GM18951 (cell line): ENCODE measurements at regions not wholly inside any gene's neighbourhood (a gene's known extent, or its start where the extent isn't known, plus 50 kb on each side); places are given as distances from the start of the nearest gene placed in this dataset.
"Not testable (repeated sequence)": the region's sequence is repeated elsewhere in the genome, so short reads cannot be mapped to it uniquely, and the experiment has no call there.

ENCODE experiments used
- POLR2A ChIP-seq: IDR thresholded peaks from 4 replicates; pipeline ENCODE4 v1.6.1; 2011; ENCODE audit warnings: mild to moderate bottlenecking; ENCODE audit not compliant: insufficient read length, insufficient read depth; ENCODE audit errors: extremely low read depth
- in situ Hi-C: fragments of 300-500 bp; cut with MboI; formaldehyde crosslinking; loops from one replicate; pipeline ENCODE4 v1.12.0; 2022; ENCODE audit warnings: low sequenced_read_pairs, mixed read lengths, inconsistent platforms; ENCODE audit not compliant: unreplicated experiment

DNA sequence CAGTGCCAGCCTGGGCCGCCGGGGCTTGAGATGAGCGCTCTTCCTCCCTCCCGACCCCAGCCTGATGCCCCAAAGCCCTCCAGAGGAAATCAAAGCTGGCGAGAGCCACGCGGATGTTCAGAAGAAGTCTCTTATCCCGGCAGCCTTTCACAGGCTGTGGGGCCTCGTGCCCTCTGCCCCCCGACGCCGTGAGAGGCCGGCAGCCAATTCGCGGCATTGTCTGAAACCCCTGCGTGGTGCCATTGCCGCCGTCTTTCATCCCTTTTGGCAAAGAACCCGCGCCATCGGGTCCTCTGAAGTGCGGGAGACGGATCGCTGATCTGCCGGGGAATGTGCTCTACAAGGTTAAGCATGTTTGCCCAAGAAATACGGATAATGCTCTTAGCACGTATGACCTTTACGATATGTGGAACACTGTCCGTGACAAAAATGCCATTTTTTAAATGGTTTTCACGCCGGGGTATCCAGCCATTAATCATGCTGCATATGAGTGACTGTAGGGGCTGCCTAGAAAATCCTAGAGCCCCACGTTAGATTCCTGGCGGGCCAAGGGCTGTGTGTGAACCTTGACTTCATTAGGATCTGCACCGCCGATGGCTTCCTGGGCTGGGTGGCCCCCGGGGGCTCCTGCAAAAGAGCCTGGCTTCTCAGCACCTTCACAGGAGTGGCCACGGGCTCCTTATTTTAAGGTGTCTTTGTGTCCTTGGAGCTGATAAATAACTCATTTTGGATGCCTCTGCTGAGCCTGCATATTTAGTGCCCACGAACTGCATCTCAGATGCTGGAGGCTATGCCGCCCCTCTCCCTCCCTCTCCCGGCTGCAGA lies 165.1 kb upstream of the TNRC6C start:
- in situ Hi-C loops: no loop called here
- no peak for TF ChIP-seq POLR2A

- TF ChIP-seq POLR2A: no peak
- in situ Hi-C loops: no loop called here
Measured at GRCh38 chr17:77793971-77794235, 164.6 kb upstream of the TNRC6C start.

- TF ChIP-seq POLR2A: no peak
- in situ Hi-C loops: no loop called here
Measured at GRCh38 chr17:77794846-77795245, 163.7 kb upstream of the TNRC6C start.

DNA sequence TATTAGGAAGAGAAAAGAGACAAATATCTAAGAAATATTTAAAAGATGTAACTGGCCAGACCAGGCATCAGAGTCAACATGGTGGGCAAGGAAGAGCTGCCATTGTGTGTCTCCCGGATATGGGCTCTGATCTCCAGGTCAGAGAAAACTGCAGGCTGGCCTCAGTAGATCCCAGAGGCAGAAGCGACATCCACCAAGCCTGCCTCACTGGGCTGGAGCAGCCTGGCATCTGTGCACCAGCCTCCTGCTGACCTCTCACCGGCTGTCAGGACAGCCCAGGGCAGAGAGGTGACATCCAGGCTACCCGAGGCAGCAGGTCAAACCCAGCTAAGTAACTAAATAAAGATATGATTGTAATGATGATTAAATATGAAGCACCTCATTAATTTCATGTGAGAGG lies 162.8 kb upstream of the TNRC6C start:
- in situ Hi-C loops: no loop called here
- TF ChIP-seq POLR2A: no peak

DNA sequence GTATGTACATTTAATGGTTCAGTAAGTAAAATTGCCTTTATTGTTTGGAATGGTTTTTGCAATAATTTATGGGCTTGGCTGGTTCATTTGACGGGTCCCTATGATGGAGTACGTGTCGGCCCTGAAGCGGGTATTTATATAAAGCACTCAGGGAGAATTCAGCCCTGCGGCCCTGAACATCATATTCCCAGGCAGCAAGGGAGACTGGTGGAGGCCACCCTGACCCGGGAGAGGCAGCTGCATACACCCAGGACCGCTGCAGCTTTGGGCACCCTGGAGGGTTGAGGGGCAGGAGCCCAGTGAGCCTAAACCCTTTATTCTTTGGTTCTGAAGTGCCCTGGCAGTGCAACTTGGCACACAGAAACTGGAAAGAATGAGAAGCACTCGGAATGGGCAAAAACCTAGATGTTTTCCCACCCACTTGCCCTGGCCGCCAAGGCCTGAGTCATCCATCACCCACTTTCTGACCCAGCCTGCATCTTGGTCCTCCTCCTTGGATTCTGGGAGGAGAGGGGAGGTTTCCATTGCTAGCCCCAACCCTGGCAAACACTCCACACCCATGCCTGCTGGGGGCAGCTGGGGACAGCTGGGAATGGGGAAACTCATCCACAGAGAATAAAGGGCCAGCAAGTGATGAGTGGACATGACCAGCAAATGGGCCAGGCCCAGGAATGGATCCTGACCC lies 162.2 kb upstream of the TNRC6C start:
- TF ChIP-seq POLR2A: no peak
- in situ Hi-C loops: no loop called here

GRCh38 chr17:77798031-77798430 lies 160.5 kb upstream of the TNRC6C start:
- in situ Hi-C loops: no loop called here
- TF ChIP-seq POLR2A: no peak

DNA sequence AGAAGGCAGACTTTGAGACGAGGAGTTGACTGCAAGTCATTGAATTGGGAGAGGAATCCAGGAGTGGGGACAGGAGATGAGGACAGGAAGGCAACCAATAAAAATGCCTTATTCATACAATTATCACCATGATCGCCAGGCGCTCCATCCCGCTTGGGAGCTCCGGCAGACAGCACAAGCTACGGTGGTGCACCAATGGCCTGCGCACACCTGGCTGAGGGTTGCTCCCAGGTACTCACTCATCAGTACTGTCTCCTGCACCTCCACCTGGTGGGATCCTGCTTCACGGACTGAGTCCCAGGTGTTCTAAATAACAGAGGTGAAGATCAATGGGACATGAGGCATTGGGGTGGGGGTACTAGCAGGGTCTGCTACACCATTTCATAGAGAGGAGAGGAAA lies 160.0 kb upstream of the TNRC6C start:
- TF ChIP-seq POLR2A: no peak
- in situ Hi-C loops: no loop called here

- in situ Hi-C loops: no loop called here
- no peak for TF ChIP-seq POLR2A
Measured at GRCh38 chr17:77800816-77801215, 157.7 kb upstream of the TNRC6C start.

- no peak for TF ChIP-seq POLR2A
- in situ Hi-C loops: no loop called here
Measured at GRCh38 chr17:77801545-77802332, 156.8 kb upstream of the TNRC6C start.

DNA sequence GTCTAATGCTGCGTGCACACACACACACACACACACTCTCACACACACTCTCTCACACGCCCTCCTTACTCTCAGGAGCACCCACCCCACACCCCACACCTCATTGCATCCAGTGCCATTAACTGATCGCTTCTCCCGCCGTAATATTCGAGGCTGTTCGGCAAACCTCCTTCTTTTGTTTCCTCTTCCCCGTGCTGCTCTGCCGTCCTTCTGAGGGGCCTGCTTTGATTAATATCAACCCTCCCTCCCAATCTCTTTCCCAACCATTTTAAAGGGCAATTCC lies 156.2 kb upstream of the TNRC6C start:
- TF ChIP-seq POLR2A: no peak
- in situ Hi-C loops: no loop called here

DNA sequence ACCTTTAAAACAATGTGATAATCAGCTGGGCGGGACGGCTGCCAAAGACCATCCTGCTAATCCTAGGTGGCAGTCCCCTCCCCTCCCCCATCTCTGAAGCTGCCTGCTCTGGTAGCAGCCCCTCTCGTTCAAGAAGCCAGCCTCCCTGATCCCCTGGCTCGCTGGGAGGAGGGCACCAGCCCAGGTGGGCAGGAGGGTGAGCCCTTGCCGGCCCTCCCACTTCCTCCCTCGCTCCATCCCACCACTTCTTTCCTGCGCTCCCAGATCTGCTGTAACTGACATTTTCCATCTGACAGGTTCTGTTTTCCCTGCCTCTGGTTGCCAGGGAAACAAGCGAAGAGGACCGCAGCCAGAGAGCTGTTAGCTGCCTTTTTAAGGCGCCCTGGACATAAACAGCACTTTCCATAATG lies 155.7 kb upstream of the TNRC6C start:
- TF ChIP-seq POLR2A: no peak
- in situ Hi-C loops: no loop called here

- in situ Hi-C loops: no loop called here
- no peak for TF ChIP-seq POLR2A
Measured at GRCh38 chr17:77803726-77804125, 154.8 kb upstream of the TNRC6C start.

- TF ChIP-seq POLR2A: no peak
- in situ Hi-C loops: no loop called here
Measured at GRCh38 chr17:77804796-77805426, 153.6 kb upstream of the TNRC6C start.

- in situ Hi-C loops: not testable (repeated sequence)
Measured at GRCh38 chr17:77805970-77806369, 152.5 kb upstream of the TNRC6C start.
